SK-N-SH (cell line): ENCODE measurements at regions not wholly inside any gene's neighbourhood (a gene's known extent, or its start where the extent isn't known, plus 50 kb on each side); places are given as distances from the start of the nearest gene placed in this dataset.
"Not testable (repeated sequence)": the region's sequence is repeated elsewhere in the genome, so short reads cannot be mapped to it uniquely, and the experiment has no call there.

Source experiments
- CTCF ChIA-PET: fragments of 300-600, 350-600 bp; formaldehyde crosslinking; extraction: SDS; loops from one replicate; lab custom pipeline; 2021; lab: Yijun Ruan, JAX
- POLR2A ChIA-PET: fragments of 350-600 bp; sonication (Branson Sonifier 250); formaldehyde crosslinking; extraction: SDS; loops from one replicate; lab custom pipeline; 2020; ENCODE audit warnings: antibody characterized with exemption, inconsistent platforms; lab: Yijun Ruan, JAX
- DNase-seq: peaks from one replicate; pipeline ENCODE4 v3.0.0; 2012
- H2AFZ ChIP-seq: fragments of 200-600 bp; sonication (generic); 2 replicates; pipeline ENCODE4 v1.8.1; 2016; ENCODE audit warnings: antibody characterized with exemption, mild to moderate bottlenecking, low read depth
- H3F3A ChIP-seq: fragments of 200-600 bp; sonication (generic); replicated peaks from 2 replicates; pipeline ENCODE3; 2016; ENCODE audit warnings: antibody characterized with exemption, mild to moderate bottlenecking; ENCODE audit not compliant: insufficient read depth
- H3K27ac ChIP-seq, 2 experiments: fragments of 200-500 bp in 1 of 2; fragments of 200-600 bp in 1 of 2; sonication (Bioruptor generic) in 1 of 2; sonication (generic), shearing (Covaris generic) in 1 of 2; 2 replicates each; pipeline versions ENCODE4 v1.5.1 to v1.6.1; 2014 to 2016; ENCODE audit warnings: low read depth in 2 of 2, inconsistent platforms in 1 of 2, low read length in 1 of 2, mild to moderate bottlenecking in 1 of 2, mixed read lengths in 1 of 2
- H3K27me3 ChIP-seq: fragments of 200-600 bp; sonication (generic), shearing (Covaris generic); 2 replicates; pipeline ENCODE4 v1.6.1; 2016; ENCODE audit warnings: mixed run types; ENCODE audit not compliant: insufficient read depth
- H3K36me3 ChIP-seq, 2 experiments: fragments of 200-500 bp in 1 of 2; fragments of 200-600 bp in 1 of 2; sonication (Bioruptor generic) in 1 of 2; sonication (generic) in 1 of 2; replicated peaks in 1 of 2; 2 replicates each; pipeline versions ENCODE3 to v1.5.1; 2014 to 2016; ENCODE audit warnings: low read length in 1 of 2, mild to moderate bottlenecking in 1 of 2; ENCODE audit not compliant: insufficient read depth in 2 of 2, control insufficient read depth in 1 of 2
- H3K4me1 ChIP-seq, 2 experiments: fragments of 200-500 bp in 1 of 2; fragments of 200-600 bp in 1 of 2; sonication (Bioruptor generic) in 1 of 2; sonication (generic), shearing (Covaris generic) in 1 of 2; 2 replicates each; pipeline versions ENCODE4 v1.5.1 to v1.6.1; 2014 to 2016; ENCODE audit warnings: low read depth in 1 of 2, low read length in 1 of 2, mixed run types in 1 of 2; ENCODE audit not compliant: insufficient read depth in 2 of 2, control insufficient read depth in 1 of 2
- H3K4me2 ChIP-seq: fragments of 200-600 bp; sonication (generic), shearing (Covaris generic); 2 replicates; pipeline ENCODE4 v1.6.1; 2017; ENCODE audit warnings: mixed run types
- H3K4me3 ChIP-seq, 2 experiments: fragments of 200-500 bp in 1 of 2; fragments of 200-600 bp in 1 of 2; sonication (Bioruptor generic) in 1 of 2; sonication (generic), shearing (Covaris generic) in 1 of 2; 2 replicates each; pipeline versions ENCODE4 v1.5.1 to v1.8.1; 2014 to 2016; ENCODE audit warnings: low read depth in 2 of 2, inconsistent platforms in 1 of 2, low read length in 1 of 2, mild to moderate bottlenecking in 1 of 2, mixed read lengths in 1 of 2, moderate library complexity in 1 of 2
- H3K79me2 ChIP-seq: fragments of 200-600 bp; sonication (generic); 2 replicates; pipeline ENCODE4 v1.8.1; 2017; ENCODE audit warnings: mild to moderate bottlenecking; ENCODE audit not compliant: insufficient read depth
- H3K9ac ChIP-seq: fragments of 200-600 bp; sonication (generic); 2 replicates; pipeline ENCODE4 v1.6.1; 2017; ENCODE audit warnings: mixed run types
- H3K9me2 ChIP-seq: fragments of 200-600 bp; sonication (generic); 2 replicates; pipeline ENCODE4 v1.6.1; 2017; ENCODE audit warnings: mixed run types
- H3K9me3 ChIP-seq: fragments of 200-600 bp; sonication (generic); 2 replicates; pipeline ENCODE4 v1.6.1; 2017; ENCODE audit warnings: mixed run types, mild to moderate bottlenecking, moderate library complexity
- H4K20me1 ChIP-seq: fragments of 200-600 bp; sonication (generic); 2 replicates; pipeline ENCODE4 v1.6.1; 2017; ENCODE audit warnings: mild to moderate bottlenecking, mixed run types; ENCODE audit not compliant: insufficient read depth
- CHD2 ChIP-seq: fragments of 150-350 bp; IDR thresholded peaks from 2 replicates; pipeline ENCODE4 v1.6.1; 2018; ENCODE audit warnings: low read length; ENCODE audit not compliant: partially characterized antibody
- ELF1 ChIP-seq: IDR thresholded peaks from 2 replicates; pipeline ENCODE4 v1.4.0; 2012
- GABPA ChIP-seq: IDR thresholded peaks from 2 replicates; pipeline ENCODE4 v1.4.0; 2012; ENCODE audit warnings: low read depth, mild to moderate bottlenecking
- MEF2A ChIP-seq: IDR thresholded peaks from 2 replicates; pipeline ENCODE4 v1.4.0; 2012; ENCODE audit warnings: low read depth, borderline replicate concordance
- MXI1 ChIP-seq: IDR thresholded peaks from 2 replicates; pipeline ENCODE4 v1.6.1; 2012; ENCODE audit warnings: mild to moderate bottlenecking, low read depth, low read length, improper control_type of control experiment
- POLR2AphosphoS5 ChIP-seq: IDR thresholded peaks from 2 replicates; pipeline ENCODE4 v1.6.1; 2012; ENCODE audit warnings: low read depth, low read length
- RAD21 ChIP-seq: IDR thresholded peaks from 2 replicates; pipeline ENCODE4 v1.6.1; 2012; ENCODE audit warnings: mild to moderate bottlenecking, low read length
- RCOR1 ChIP-seq: fragments of 150-350 bp; IDR thresholded peaks from 2 replicates; pipeline ENCODE4 v1.6.1; 2017; ENCODE audit warnings: antibody characterized with exemption, low read length
- RXRA ChIP-seq: IDR thresholded peaks from 2 replicates; pipeline ENCODE4 v1.4.0; 2012; ENCODE audit warnings: low read depth, mild to moderate bottlenecking, borderline replicate concordance
- TAF1 ChIP-seq: IDR thresholded peaks from 2 replicates; pipeline ENCODE4 v1.6.1; 2012; ENCODE audit warnings: low read depth, mild to moderate bottlenecking, low read length, moderate library complexity, borderline replicate concordance
- TCF12 ChIP-seq: IDR thresholded peaks from 2 replicates; pipeline ENCODE4 v1.4.0; 2012
- WGBS: methylation state at CpG from one replicate; pipeline ENCODE4 v1.1.6; 2017; ENCODE audit warnings: low lambda C conversion rate; 5-methylcytosine and 5-hydroxymethylcytosine counted together
- TF ChIP-seq, protein P1 (sequence below): IDR thresholded peaks from 2 replicates; pipeline ENCODE4 v1.6.1; 2012; ENCODE audit warnings: mild to moderate bottlenecking, low read depth, low read length, moderate library complexity
- TF ChIP-seq, protein P2 (sequence below): fragments of 150-350 bp; IDR thresholded peaks from 2 replicates; pipeline ENCODE4 v1.6.1; 2017; ENCODE audit warnings: antibody characterized with exemption, low read length, low read depth, borderline replicate concordance
- TF ChIP-seq, protein P3 (sequence below): IDR thresholded peaks from 2 replicates; pipeline ENCODE4 v1.4.0; 2012; ENCODE audit warnings: low read depth, borderline replicate concordance
- TF ChIP-seq, protein P4 (sequence below): IDR thresholded peaks from 2 replicates; pipeline ENCODE4 v1.4.0; 2012; ENCODE audit warnings: low read depth
- TF ChIP-seq, protein P5 (sequence below): IDR thresholded peaks from 2 replicates; pipeline ENCODE4; 2012

GRCh38 chr6:76495909-76496308 lies 423.4 kb upstream of the IMPG1 start (continued):
- TF ChIP-seq, protein P1, sequence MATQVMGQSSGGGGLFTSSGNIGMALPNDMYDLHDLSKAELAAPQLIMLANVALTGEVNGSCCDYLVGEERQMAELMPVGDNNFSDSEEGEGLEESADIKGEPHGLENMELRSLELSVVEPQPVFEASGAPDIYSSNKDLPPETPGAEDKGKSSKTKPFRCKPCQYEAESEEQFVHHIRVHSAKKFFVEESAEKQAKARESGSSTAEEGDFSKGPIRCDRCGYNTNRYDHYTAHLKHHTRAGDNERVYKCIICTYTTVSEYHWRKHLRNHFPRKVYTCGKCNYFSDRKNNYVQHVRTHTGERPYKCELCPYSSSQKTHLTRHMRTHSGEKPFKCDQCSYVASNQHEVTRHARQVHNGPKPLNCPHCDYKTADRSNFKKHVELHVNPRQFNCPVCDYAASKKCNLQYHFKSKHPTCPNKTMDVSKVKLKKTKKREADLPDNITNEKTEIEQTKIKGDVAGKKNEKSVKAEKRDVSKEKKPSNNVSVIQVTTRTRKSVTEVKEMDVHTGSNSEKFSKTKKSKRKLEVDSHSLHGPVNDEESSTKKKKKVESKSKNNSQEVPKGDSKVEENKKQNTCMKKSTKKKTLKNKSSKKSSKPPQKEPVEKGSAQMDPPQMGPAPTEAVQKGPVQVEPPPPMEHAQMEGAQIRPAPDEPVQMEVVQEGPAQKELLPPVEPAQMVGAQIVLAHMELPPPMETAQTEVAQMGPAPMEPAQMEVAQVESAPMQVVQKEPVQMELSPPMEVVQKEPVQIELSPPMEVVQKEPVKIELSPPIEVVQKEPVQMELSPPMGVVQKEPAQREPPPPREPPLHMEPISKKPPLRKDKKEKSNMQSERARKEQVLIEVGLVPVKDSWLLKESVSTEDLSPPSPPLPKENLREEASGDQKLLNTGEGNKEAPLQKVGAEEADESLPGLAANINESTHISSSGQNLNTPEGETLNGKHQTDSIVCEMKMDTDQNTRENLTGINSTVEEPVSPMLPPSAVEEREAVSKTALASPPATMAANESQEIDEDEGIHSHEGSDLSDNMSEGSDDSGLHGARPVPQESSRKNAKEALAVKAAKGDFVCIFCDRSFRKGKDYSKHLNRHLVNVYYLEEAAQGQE: no peak
- TF ChIP-seq, protein P2, sequence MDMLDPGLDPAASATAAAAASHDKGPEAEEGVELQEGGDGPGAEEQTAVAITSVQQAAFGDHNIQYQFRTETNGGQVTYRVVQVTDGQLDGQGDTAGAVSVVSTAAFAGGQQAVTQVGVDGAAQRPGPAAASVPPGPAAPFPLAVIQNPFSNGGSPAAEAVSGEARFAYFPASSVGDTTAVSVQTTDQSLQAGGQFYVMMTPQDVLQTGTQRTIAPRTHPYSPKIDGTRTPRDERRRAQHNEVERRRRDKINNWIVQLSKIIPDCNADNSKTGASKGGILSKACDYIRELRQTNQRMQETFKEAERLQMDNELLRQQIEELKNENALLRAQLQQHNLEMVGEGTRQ: no peak
- TF ChIP-seq, protein P3, sequence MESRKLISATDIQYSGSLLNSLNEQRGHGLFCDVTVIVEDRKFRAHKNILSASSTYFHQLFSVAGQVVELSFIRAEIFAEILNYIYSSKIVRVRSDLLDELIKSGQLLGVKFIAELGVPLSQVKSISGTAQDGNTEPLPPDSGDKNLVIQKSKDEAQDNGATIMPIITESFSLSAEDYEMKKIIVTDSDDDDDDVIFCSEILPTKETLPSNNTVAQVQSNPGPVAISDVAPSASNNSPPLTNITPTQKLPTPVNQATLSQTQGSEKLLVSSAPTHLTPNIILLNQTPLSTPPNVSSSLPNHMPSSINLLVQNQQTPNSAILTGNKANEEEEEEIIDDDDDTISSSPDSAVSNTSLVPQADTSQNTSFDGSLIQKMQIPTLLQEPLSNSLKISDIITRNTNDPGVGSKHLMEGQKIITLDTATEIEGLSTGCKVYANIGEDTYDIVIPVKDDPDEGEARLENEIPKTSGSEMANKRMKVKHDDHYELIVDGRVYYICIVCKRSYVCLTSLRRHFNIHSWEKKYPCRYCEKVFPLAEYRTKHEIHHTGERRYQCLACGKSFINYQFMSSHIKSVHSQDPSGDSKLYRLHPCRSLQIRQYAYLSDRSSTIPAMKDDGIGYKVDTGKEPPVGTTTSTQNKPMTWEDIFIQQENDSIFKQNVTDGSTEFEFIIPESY: no peak
- TF ChIP-seq POLR2AphosphoS5 (no peak), GABPA (no peak), MEF2A (no peak), RXRA (no peak), RAD21 (no peak)
- TF ChIP-seq, protein P4, sequence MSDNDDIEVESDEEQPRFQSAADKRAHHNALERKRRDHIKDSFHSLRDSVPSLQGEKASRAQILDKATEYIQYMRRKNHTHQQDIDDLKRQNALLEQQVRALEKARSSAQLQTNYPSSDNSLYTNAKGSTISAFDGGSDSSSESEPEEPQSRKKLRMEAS: no peak

DNA sequence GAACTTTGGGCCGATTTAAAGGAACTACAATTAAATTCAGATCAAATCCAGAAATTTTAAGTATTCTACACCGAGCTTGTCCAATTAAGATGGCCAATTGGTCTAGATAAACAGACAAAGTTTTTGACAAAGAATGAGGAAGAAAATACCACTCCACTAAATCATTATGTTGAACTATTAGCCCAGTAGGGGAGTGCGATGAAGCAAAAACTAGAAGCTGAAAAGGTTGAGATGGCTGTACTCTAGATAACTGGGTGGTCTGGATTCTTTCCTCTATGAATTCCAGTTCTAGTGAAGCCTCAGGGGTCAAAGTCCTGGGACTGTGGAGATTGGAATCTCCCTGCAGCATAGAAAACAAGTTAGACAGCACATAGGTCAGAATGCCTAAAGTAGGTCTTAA lies 418.9 kb upstream of the IMPG1 start:
- H3K27me3 ChIP-seq, H4K20me1 ChIP-seq, H3K4me3 ChIP-seq, DNase-seq, H3K9me3 ChIP-seq, CTCF ChIA-PET, POLR2A ChIA-PET, H3K79me2 ChIP-seq, H3K27ac ChIP-seq, H3K4me1 ChIP-seq, H3F3A ChIP-seq, H3K36me3 ChIP-seq, H3K4me2 ChIP-seq, H3K9ac ChIP-seq, H2AFZ ChIP-seq, H3K9me2 ChIP-seq: not testable (repeated sequence)
- WGBS: 26% methylated on average over 3 of the region's 3 CpGs

- H3K79me2 ChIP-seq: no peaks in the 10 kb centered on the region
- no peak overlapping the region for H3K9ac ChIP-seq
- POLR2A ChIA-PET: no interaction called here
- no peaks in the 10 kb centered on the region for H3K4me1 ChIP-seq
- H3K4me2 ChIP-seq: no peak overlapping the region
- no peak for DNase-seq
- H2AFZ ChIP-seq: no peak overlapping the region
- no peaks in the 10 kb centered on the region for H3K9me2 ChIP-seq
- H3K4me3 ChIP-seq: no peak overlapping the region
- H3F3A ChIP-seq: no peaks in the 10 kb centered on the region
- H4K20me1 ChIP-seq: no peaks in the 10 kb centered on the region
- no peaks in the 10 kb centered on the region for H3K9me3 ChIP-seq
- no peaks in the 10 kb centered on the region for H3K36me3 ChIP-seq
- CTCF ChIA-PET: no interaction called here
- H3K27me3 ChIP-seq: no peaks in the 10 kb centered on the region
- H3K27ac ChIP-seq: no peak overlapping the region
- TF ChIP-seq, protein P3: no peak
- TF ChIP-seq GABPA (no peak), MXI1 (no peak), ELF1 (no peak), RCOR1 (no peak), TCF12 (no peak), TAF1 (no peak), CHD2 (no peak), RAD21 (no peak)
- TF ChIP-seq, protein P5, sequence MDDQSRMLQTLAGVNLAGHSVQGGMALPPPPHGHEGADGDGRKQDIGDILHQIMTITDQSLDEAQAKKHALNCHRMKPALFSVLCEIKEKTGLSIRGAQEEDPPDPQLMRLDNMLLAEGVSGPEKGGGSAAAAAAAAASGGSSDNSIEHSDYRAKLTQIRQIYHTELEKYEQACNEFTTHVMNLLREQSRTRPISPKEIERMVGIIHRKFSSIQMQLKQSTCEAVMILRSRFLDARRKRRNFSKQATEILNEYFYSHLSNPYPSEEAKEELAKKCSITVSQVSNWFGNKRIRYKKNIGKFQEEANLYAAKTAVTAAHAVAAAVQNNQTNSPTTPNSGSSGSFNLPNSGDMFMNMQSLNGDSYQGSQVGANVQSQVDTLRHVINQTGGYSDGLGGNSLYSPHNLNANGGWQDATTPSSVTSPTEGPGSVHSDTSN: no peak
- TF ChIP-seq, all 33 proteins: peak for 0
Measured at GRCh38 chr6:76490456-76490855, 418.0 kb upstream of the IMPG1 start.
